Endothelial cell of umbilical vein (primary cell): ENCODE measurements at regions not wholly inside any gene's neighbourhood (a gene's known extent, or its start where the extent isn't known, plus 50 kb on each side); places are given as distances from the start of the nearest gene placed in this dataset.

Experiments
- BruUV-seq: library from RNA; stranded (reverse); fragments of 400-500 nt; replicated peaks from 2 replicates; lab custom pipeline; 2021; lab: Mats Ljungman, UMichigan
- CTCF ChIA-PET: fragments of 300-600, 350-600 bp; sonication (Branson Sonifier 250); formaldehyde crosslinking; loops from one replicate; lab custom pipeline; 2021; ENCODE audit warnings: antibody characterized with exemption, inconsistent platforms; lab: Charles Lee
- POLR2A ChIA-PET: fragments of 300-600, 350-600 bp; sonication (Branson Sonifier 250); formaldehyde crosslinking; loops from one replicate; lab custom pipeline; 2021; ENCODE audit warnings: antibody characterized with exemption, inconsistent platforms; lab: Charles Lee
- DNase-seq: peaks from one replicate; pipeline ENCODE4 v3.0.0-alpha.2; 2011; ENCODE audit warnings: low read depth, low spot score
- FAIRE-seq: peaks from 2 replicates; lab custom pipeline; 2011; peaks lifted over from hg19 to GRCh38; lab: Jason Lieb, UNC
- H2AFZ ChIP-seq: 2 replicates; pipeline ENCODE4 v1.6.0; 2012; ENCODE audit warnings: low read depth, low read length, control low read depth, inconsistent platforms
- H3K27ac ChIP-seq: 2 replicates; pipeline ENCODE4 v1.5.1; 2011; ENCODE audit warnings: low read depth, mild to moderate bottlenecking, control low read depth, low read length, moderate library complexity; ENCODE audit not compliant: insufficient read depth
- H3K27me3 ChIP-seq, 2 experiments: 2 replicates each; pipeline versions ENCODE4 v1.6.0 to v1.6.1; 2011; ENCODE audit warnings: low read length in 2 of 2, mixed read lengths in 1 of 2; ENCODE audit not compliant: control insufficient read depth in 2 of 2, insufficient read depth in 2 of 2
- H3K36me3 ChIP-seq, 2 experiments: 2 replicates in 1 of 2; 3 replicates in 1 of 2; pipeline ENCODE4 v1.5.1; 2011; ENCODE audit warnings: low read length in 2 of 2, mild to moderate bottlenecking in 1 of 2, moderate library complexity in 1 of 2; ENCODE audit not compliant: control insufficient read depth in 2 of 2, insufficient read depth in 2 of 2; ENCODE audit errors: extremely low read depth in 1 of 2
- H3K4me1 ChIP-seq: 3 replicates; pipeline ENCODE4 v1.5.1; 2011; ENCODE audit warnings: mild to moderate bottlenecking, low read length; ENCODE audit not compliant: control insufficient read depth, insufficient read depth; ENCODE audit errors: extremely low read depth
- H3K4me2 ChIP-seq: 2 replicates; pipeline ENCODE4 v1.6.1; 2011; ENCODE audit warnings: low read length, control low read depth, mixed read lengths; ENCODE audit not compliant: insufficient read depth
- H3K4me3 ChIP-seq, 3 experiments: fragments of 200-600 bp in 1 of 3; sonication (generic), shearing (Covaris generic) in 1 of 3; replicated peaks in 1 of 3; 2 replicates each; pipeline ENCODE4 v1.5.1; 2011 to 2016; ENCODE audit warnings: control low read depth in 3 of 3, low read length in 3 of 3, mild to moderate bottlenecking in 2 of 3, inconsistent platforms in 1 of 3, low read depth in 1 of 3, moderate library complexity in 1 of 3; ENCODE audit not compliant: insufficient read depth in 1 of 3
- H3K79me2 ChIP-seq: 2 replicates; pipeline ENCODE4 v1.6.0; 2012; ENCODE audit warnings: low read length, inconsistent platforms; ENCODE audit not compliant: control insufficient read depth, insufficient read depth
- H3K9ac ChIP-seq: replicated peaks from 2 replicates; pipeline ENCODE3; 2011; ENCODE audit warnings: low read length, control low read depth; ENCODE audit not compliant: insufficient read depth; ENCODE audit errors: extremely low read depth
- H3K9me1 ChIP-seq: replicated peaks from 3 replicates; pipeline ENCODE4 v1.6.0; 2011; ENCODE audit warnings: mild to moderate bottlenecking, low read length; ENCODE audit not compliant: control insufficient read depth, insufficient read depth; ENCODE audit errors: extremely low read depth
- H3K9me3 ChIP-seq: replicated peaks from 2 replicates; pipeline ENCODE4 v1.5.1; 2012; ENCODE audit warnings: low read length, inconsistent platforms; ENCODE audit not compliant: control insufficient read depth, insufficient read depth
- H4K20me1 ChIP-seq: replicated peaks from 2 replicates; pipeline ENCODE3; 2011; ENCODE audit warnings: mild to moderate bottlenecking, low read length; ENCODE audit not compliant: control insufficient read depth, insufficient read depth; ENCODE audit errors: extremely low read depth
- EZH2 ChIP-seq: IDR thresholded peaks from 2 replicates; pipeline ENCODE4 v1.6.1; 2012; ENCODE audit warnings: borderline replicate concordance, low read depth, mild to moderate bottlenecking, moderate library complexity, low read length, inconsistent platforms; ENCODE audit not compliant: severe bottlenecking
- FOS ChIP-seq: IDR thresholded peaks from 2 replicates; pipeline ENCODE4 v1.6.1; 2011; ENCODE audit warnings: mild to moderate bottlenecking, low read length, moderate library complexity, borderline replicate concordance; ENCODE audit not compliant: insufficient read depth
- GATA2 ChIP-seq: IDR thresholded peaks from 2 replicates; pipeline ENCODE4 v1.7.0; 2011; ENCODE audit warnings: low read depth, mild to moderate bottlenecking, moderate library complexity, mixed read lengths, low read length; ENCODE audit not compliant: insufficient read length, insufficient read depth
- JUN ChIP-seq: IDR thresholded peaks from 2 replicates; pipeline ENCODE4 v1.6.1; 2011; ENCODE audit warnings: borderline replicate concordance, low read depth; ENCODE audit not compliant: insufficient read length, insufficient read depth
- MYC ChIP-seq: IDR thresholded peaks from one replicate; pipeline ENCODE4 v1.6.1; 2011; ENCODE audit warnings: mild to moderate bottlenecking, low read depth, low read length
- POLR2A ChIP-seq: IDR thresholded peaks from 2 replicates; pipeline ENCODE4 v1.6.1; 2012; ENCODE audit warnings: low read depth, mild to moderate bottlenecking, control low read depth, low read length
- POLR2AphosphoS5 ChIP-seq: IDR thresholded peaks from 2 replicates; pipeline ENCODE4 v1.6.1; 2012; ENCODE audit warnings: low read depth, mild to moderate bottlenecking, control low read depth, low read length, moderate library complexity; ENCODE audit not compliant: insufficient read depth
- dilution Hi-C: fragments of 300-500 bp; cut with MboI; formaldehyde crosslinking; loops from one replicate; pipeline ENCODE4 v1.15.0; 2019; ENCODE audit warnings: low sequenced_read_pairs; ENCODE audit not compliant: extremely low pct_ligation_motif_present
- intact Hi-C: fragments of 100-400 bp; cut with micrococcal nuclease; formaldehyde crosslinking; loops from one replicate; pipeline ENCODE4 v1.10.0; 2022
- TF ChIP-seq, protein P1 (sequence below): IDR thresholded peaks from 2 replicates; pipeline ENCODE4 v1.6.1; 2011; ENCODE audit not compliant: insufficient read depth, insufficient read length
- TF ChIP-seq, protein P2 (sequence below), 2 donors: IDR thresholded peaks; 1 replicate in 1 of 2; 2 replicates in 1 of 2; pipeline ENCODE4 v1.5.1; 2011; ENCODE audit warnings: low read length in 2 of 2, mild to moderate bottlenecking in 2 of 2, moderate library complexity in 2 of 2, control low read depth in 1 of 2, inconsistent platforms in 1 of 2, low read depth in 1 of 2; ENCODE audit not compliant: insufficient read depth in 1 of 2; ENCODE audit errors: extremely low read depth in 1 of 2

DNA sequence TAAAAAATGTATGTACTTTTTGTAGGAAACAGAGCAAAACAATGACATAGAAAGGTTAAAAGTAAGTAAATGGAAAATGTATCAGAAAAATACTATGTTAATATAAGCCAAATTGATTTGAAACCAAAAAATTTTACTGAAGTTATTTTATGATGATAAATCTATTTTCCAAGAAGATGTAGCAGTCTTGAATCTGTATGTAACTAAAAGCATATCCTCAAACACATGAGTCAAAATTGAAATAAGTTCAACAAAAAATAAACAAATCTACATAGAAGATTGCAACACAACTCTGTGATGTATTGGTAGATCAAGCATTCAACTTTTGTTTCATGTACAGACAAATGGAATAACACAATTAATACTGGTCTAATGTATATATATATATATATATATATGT lies 450.0 kb downstream of the SPRY1 start:
- DNase-seq (no peak), FAIRE-seq (no peak)
- H3K27ac ChIP-seq = no peak overlapping the region
- H3K36me3 ChIP-seq = no peaks in the 10 kb centered on the region
- TF ChIP-seq POLR2A = no peak
- no peak for TF ChIP-seq POLR2AphosphoS5
- TF ChIP-seq, protein P1, sequence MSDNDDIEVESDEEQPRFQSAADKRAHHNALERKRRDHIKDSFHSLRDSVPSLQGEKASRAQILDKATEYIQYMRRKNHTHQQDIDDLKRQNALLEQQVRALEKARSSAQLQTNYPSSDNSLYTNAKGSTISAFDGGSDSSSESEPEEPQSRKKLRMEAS = no peak
- no peak for TF ChIP-seq MYC
- no peak for TF ChIP-seq EZH2
- TF ChIP-seq GATA2 = no peak
- no peak for TF ChIP-seq FOS
- TF ChIP-seq JUN = no peak
- TF ChIP-seq, protein P2, sequence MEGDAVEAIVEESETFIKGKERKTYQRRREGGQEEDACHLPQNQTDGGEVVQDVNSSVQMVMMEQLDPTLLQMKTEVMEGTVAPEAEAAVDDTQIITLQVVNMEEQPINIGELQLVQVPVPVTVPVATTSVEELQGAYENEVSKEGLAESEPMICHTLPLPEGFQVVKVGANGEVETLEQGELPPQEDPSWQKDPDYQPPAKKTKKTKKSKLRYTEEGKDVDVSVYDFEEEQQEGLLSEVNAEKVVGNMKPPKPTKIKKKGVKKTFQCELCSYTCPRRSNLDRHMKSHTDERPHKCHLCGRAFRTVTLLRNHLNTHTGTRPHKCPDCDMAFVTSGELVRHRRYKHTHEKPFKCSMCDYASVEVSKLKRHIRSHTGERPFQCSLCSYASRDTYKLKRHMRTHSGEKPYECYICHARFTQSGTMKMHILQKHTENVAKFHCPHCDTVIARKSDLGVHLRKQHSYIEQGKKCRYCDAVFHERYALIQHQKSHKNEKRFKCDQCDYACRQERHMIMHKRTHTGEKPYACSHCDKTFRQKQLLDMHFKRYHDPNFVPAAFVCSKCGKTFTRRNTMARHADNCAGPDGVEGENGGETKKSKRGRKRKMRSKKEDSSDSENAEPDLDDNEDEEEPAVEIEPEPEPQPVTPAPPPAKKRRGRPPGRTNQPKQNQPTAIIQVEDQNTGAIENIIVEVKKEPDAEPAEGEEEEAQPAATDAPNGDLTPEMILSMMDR (IDR thresholded peaks at IDR 0.05; ENCODE audit: extremely low read depth in 1 of 2, insufficient read depth in 1 of 2, low read depth in 1 of 2, low read length in 2 of 2) = no peak
- H3K4me3 ChIP-seq = no peak overlapping the region
- no peaks in the 10 kb centered on the region for H3K27me3 ChIP-seq
- H3K9me1 ChIP-seq = no peaks in the 10 kb centered on the region
- H3K9me3 ChIP-seq = no peaks in the 10 kb centered on the region
- no peak overlapping the region for H3K9ac ChIP-seq
- H3K79me2 ChIP-seq = no peaks in the 10 kb centered on the region
- H3K4me1 ChIP-seq = no peaks in the 10 kb centered on the region
- no peak overlapping the region for H3K4me2 ChIP-seq
- no TSS peak for BruUV-seq
- H2AFZ ChIP-seq = no peak overlapping the region
- intact Hi-C loops (no loop called here), dilution Hi-C loops (no loop called here)
- ChIA-PET POLR2A (no interaction called here), CTCF (no interaction called here)
- no peaks in the 10 kb centered on the region for H4K20me1 ChIP-seq
